ENCODE measurements at regions not wholly inside any gene's neighbourhood (a gene's known extent, or its start where the extent isn't known, plus 50 kb on each side); places are given as distances from the start of the nearest gene placed in this dataset.

DNA sequence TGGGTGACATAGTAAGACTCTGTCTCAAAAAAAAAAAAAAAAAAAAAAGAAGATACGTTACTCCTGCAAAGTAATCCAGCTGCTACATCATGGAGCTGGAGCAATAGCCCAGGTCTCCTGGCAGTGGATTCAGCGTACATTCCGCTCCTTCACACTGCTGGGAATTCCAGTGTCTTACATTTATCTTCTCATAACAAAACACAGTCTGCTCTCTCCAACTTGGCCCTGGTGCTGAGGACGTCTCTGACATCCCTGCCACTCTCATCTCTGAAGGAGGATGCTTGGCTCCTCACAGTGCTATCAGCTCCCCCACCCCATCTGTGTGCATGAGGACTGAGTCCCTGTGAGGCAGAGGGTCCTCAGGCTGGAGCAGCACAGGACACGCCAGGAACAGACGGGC, 529.8 kb downstream of the CD83 start:
- TF ChIP-seq, protein P1, sequence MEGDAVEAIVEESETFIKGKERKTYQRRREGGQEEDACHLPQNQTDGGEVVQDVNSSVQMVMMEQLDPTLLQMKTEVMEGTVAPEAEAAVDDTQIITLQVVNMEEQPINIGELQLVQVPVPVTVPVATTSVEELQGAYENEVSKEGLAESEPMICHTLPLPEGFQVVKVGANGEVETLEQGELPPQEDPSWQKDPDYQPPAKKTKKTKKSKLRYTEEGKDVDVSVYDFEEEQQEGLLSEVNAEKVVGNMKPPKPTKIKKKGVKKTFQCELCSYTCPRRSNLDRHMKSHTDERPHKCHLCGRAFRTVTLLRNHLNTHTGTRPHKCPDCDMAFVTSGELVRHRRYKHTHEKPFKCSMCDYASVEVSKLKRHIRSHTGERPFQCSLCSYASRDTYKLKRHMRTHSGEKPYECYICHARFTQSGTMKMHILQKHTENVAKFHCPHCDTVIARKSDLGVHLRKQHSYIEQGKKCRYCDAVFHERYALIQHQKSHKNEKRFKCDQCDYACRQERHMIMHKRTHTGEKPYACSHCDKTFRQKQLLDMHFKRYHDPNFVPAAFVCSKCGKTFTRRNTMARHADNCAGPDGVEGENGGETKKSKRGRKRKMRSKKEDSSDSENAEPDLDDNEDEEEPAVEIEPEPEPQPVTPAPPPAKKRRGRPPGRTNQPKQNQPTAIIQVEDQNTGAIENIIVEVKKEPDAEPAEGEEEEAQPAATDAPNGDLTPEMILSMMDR (IDR thresholded peaks at IDR 0.05), result no peak

- TF ChIP-seq, protein P1 (IDR thresholded peaks at IDR 0.05), result no peak
Observed at GRCh38 chr6:14652536-14652935, 535.0 kb downstream of the CD83 start.

- TF ChIP-seq, protein P1 (IDR thresholded peaks at IDR 0.05), result no peak
Observed at GRCh38 chr6:14655201-14656061, 537.9 kb downstream of the CD83 start.

DNA sequence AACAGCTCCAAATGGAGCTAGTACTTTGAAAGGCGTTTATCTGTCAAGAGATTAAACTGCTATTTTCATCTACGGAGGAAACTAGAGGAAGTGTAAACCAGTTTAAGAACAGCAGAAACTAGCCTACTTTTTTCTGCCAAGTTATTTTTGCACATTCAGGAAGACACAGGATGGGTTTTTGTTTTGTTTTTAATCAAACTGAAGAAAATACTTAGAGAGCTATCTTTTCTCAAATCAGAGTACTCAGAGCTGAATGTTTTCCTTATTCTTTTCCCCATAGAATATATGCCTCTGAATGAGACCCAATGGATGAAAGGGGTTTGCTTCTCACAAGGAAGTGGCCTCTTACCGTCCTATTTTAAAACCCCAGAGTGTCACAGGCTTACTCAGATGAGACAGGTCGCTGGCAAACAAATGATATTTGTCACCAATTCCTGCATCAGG, 538.5 kb downstream of the CD83 start:
- TF ChIP-seq, protein P1 (IDR thresholded peaks at IDR 0.05), result no peak

DNA sequence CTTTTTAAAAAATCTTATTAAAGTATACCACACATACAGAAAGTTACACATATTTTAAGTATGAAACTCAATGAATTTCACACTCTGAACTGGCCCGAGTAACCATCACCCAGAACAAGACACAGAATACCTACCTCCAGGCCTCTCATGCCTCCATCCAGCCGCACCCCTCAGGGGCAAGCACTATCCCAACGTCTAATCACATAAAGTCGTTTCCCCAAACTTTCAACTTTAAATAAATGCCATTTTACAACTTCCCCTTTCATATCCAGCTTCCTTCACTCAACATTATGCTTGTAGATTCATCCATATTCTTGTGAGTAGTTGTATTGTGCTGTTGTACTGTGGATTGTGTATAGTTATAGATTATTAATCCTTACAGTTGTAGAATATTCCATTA, 539.1 kb downstream of the CD83 start:
- TF ChIP-seq, protein P1 (IDR thresholded peaks at IDR 0.05), result no peak

GRCh38 chr6:14658030-14658429, 540.5 kb downstream of the CD83 start:
- TF ChIP-seq, protein P1 (IDR thresholded peaks at IDR 0.05), result no peak

DNA sequence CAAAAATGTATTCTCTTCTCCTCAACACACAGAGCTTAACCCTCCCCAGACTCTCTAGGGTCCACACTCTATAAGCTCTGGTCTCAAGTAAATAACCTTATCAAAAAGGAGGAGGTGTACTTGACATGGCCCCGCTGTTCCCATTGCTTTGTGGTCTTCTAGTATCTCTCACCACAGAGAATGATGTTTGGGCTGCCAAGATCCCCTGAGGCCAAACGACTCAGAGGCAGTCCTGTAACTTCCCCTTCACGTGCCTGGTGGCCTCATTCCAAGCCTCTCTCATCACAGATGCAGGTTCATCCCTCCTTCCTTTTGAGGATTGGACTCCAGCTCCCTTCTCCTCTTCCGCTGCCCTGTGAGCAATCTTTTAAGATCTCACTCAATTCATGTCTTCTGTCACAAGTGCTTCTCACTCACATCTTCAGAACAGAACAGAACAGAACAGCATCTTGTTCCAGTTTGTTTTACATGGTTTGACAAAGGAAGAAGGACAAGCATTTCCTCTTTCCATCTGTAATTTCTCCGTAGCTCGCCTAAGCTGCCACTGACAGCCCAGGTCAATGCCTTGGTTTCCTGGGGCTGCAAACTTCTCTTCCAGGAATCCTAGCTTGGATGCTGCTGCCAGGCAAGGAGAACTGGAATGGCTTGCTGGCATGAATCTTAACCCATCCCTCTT, 541.5 kb downstream of the CD83 start:
- TF ChIP-seq, protein P1 (IDR thresholded peaks at IDR 0.05), result no peak
